A673 (cell line): ENCODE measurements at regions not wholly inside any gene's neighbourhood (a gene's known extent, or its start where the extent isn't known, plus 50 kb on each side); places are given as distances from the start of the nearest gene placed in this dataset.

Experiments used
- BruUV-seq: library from RNA; stranded (reverse); fragments of 400-500 nt; replicated peaks from 2 replicates; lab custom pipeline; 2021; lab: Mats Ljungman, UMichigan
- CTCF ChIA-PET: fragments of 300-600 bp; sonication (Branson Sonifier 250); formaldehyde crosslinking; loops from one replicate; lab custom pipeline; 2022; ENCODE audit warnings: antibody characterized with exemption; lab: Charles Lee
- POLR2A ChIA-PET: fragments of 300-600 bp; sonication (Branson Sonifier 250); formaldehyde crosslinking; loops from one replicate; lab custom pipeline; 2022; ENCODE audit warnings: antibody characterized with exemption; ENCODE audit not compliant: low non-redundant PET; lab: Charles Lee
- DNase-seq: peaks from one replicate; pipeline ENCODE4 v3.0.0-alpha.2; 2015; ENCODE audit warnings: low spot score
- H3K27ac ChIP-seq: fragments of 200-600 bp; sonication (generic); 2 replicates; pipeline ENCODE4 v1.5.1; 2016; ENCODE audit warnings: mixed run types, low read depth, mild to moderate bottlenecking, mixed read lengths, antibody characterized with exemption, low read length; ENCODE audit not compliant: poor library complexity, severe bottlenecking
- H3K27me3 ChIP-seq: fragments of 200-600 bp; sonication (generic); replicated peaks from 2 replicates; pipeline ENCODE4 v1.6.1; 2017; ENCODE audit warnings: mixed run types, low read depth, mild to moderate bottlenecking, mixed read lengths, antibody characterized with exemption, low read length; ENCODE audit not compliant: insufficient read depth, poor library complexity
- H3K36me3 ChIP-seq: fragments of 200-600 bp; sonication (generic); 2 replicates; pipeline ENCODE4 v1.6.1; 2016; ENCODE audit warnings: mixed run types, mild to moderate bottlenecking, mixed read lengths, antibody characterized with exemption, low read length; ENCODE audit not compliant: insufficient read depth, poor library complexity, severe bottlenecking
- H3K4me1 ChIP-seq: fragments of 200-600 bp; sonication (generic); 2 replicates; pipeline ENCODE4 v1.6.1; 2017; ENCODE audit warnings: mixed run types, mild to moderate bottlenecking, mixed read lengths, antibody characterized with exemption, low read length; ENCODE audit not compliant: insufficient read depth, poor library complexity, severe bottlenecking
- H3K4me3 ChIP-seq: fragments of 200-600 bp; sonication (generic); 2 replicates; pipeline ENCODE4 v1.5.1; 2016; ENCODE audit warnings: low read depth, mixed run types, mild to moderate bottlenecking, mixed read lengths, low read length; ENCODE audit not compliant: poor library complexity, severe bottlenecking
- H3K9me3 ChIP-seq: fragments of 200-600 bp; sonication (generic); 2 replicates; pipeline ENCODE4 v1.6.1; 2016; ENCODE audit warnings: mixed run types, low read depth, mild to moderate bottlenecking, mixed read lengths, antibody characterized with exemption, low read length; ENCODE audit not compliant: poor library complexity, severe bottlenecking
- EZH2 ChIP-seq: fragments of 200-600 bp; sonication (generic); IDR thresholded peaks from 2 replicates; pipeline ENCODE4 v1.6.1; 2017; ENCODE audit warnings: borderline replicate concordance, low read depth, mild to moderate bottlenecking, mixed read lengths, antibody characterized with exemption, low read length; ENCODE audit not compliant: poor library complexity, severe bottlenecking
- intact Hi-C: fragments of 100-400 bp; cut with micrococcal nuclease; formaldehyde crosslinking; loops from one replicate; pipeline ENCODE4 v1.10.0; 2022; ENCODE audit not compliant: unreplicated experiment
- TF ChIP-seq, protein P1 (sequence below): fragments of 300-800, 200-600 bp; sonication (generic); conservative IDR thresholded peaks from 2 replicates; pipeline ENCODE4 v1.5.1; 2017; ENCODE audit warnings: low read depth, mild to moderate bottlenecking, antibody characterized with exemption, low read length, moderate library complexity, mixed read lengths

DNA sequence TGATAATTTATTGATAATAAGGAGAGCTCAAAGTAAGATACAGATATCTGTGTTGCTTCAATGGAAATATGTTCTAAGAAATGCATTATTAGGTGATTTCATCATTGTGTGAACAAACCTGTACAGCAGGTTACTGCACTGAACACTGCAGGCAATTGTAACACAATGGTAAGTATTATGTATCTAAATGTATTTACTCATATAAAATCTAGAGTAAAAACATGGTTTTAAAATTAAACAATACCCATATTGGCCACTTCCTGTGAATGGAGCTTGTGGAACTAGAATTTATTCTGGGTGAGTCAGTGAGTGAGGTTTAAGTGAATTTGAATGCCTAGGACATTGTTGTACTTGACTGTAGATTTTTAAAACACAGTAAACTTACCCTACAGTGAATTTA lies 722.9 kb upstream of the RAG2 start:
- intact Hi-C loops: no loop called here
- Histone ChIP-seq H3K27ac (no peak overlapping the region), H3K9me3 (no peaks in the 10 kb centered on the region), H3K4me1 (no peaks in the 10 kb centered on the region), H3K4me3 (no peak overlapping the region), H3K27me3 (no peaks in the 10 kb centered on the region), H3K36me3 (no peaks in the 10 kb centered on the region)
- peak; percentile 19 for DNase-seq
- no TSS peak for BruUV-seq
- TF ChIP-seq EZH2: no peak
- TF ChIP-seq, protein P1, sequence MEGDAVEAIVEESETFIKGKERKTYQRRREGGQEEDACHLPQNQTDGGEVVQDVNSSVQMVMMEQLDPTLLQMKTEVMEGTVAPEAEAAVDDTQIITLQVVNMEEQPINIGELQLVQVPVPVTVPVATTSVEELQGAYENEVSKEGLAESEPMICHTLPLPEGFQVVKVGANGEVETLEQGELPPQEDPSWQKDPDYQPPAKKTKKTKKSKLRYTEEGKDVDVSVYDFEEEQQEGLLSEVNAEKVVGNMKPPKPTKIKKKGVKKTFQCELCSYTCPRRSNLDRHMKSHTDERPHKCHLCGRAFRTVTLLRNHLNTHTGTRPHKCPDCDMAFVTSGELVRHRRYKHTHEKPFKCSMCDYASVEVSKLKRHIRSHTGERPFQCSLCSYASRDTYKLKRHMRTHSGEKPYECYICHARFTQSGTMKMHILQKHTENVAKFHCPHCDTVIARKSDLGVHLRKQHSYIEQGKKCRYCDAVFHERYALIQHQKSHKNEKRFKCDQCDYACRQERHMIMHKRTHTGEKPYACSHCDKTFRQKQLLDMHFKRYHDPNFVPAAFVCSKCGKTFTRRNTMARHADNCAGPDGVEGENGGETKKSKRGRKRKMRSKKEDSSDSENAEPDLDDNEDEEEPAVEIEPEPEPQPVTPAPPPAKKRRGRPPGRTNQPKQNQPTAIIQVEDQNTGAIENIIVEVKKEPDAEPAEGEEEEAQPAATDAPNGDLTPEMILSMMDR: no peak
- CTCF ChIA-PET: no interaction called here
- POLR2A ChIA-PET: no interaction called here

DNA sequence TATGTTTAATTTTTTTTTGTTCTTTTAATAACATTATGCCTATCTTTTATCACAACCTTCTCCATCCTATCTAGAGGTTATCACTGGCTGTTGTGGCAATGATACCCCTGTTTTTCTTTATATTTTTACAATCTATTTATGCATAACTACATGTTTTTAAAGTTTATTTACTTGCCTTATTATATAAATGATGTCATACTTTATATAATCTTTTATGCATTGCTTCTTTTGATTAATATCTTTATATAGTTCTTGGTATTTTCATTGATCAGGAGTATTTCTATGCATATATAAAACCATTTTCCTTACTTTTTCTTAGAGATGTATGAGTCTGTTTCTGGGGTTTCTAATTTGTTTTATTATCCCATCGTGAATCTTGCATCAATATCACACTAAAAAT lies 719.8 kb upstream of the RAG2 start:
- CTCF ChIA-PET: no interaction called here
- H3K27ac ChIP-seq: no peak overlapping the region
- no peaks in the 10 kb centered on the region for H3K4me1 ChIP-seq
- BruUV-seq: no TSS peak
- intact Hi-C loops: no loop called here
- H3K36me3 ChIP-seq: no peaks in the 10 kb centered on the region
- H3K9me3 ChIP-seq: no peaks in the 10 kb centered on the region
- no peak for TF ChIP-seq EZH2
- TF ChIP-seq, protein P1: no peak
- H3K27me3 ChIP-seq: no peaks in the 10 kb centered on the region
- POLR2A ChIA-PET: no interaction called here
- H3K4me3 ChIP-seq: no peak overlapping the region
- no peak for DNase-seq

DNA sequence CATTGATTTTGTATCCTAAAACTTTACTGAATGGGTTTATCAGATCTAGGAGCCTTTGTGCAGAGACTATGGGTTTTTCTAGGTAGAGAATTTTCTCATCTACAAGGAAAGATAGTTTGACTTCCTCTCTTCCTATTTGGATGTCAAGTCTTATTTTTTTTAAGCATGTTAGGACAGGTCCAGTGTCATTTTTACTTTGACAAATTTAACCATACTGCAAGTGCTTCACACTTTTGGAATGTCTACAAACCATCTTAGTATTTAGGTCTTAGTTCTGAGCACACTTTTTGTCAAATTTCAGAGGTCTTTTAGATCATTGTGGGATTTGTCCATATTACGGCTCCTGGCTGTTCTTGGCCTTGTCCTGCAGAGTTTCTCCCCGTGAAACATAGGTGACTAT lies 715.2 kb upstream of the RAG2 start:
- BruUV-seq: no TSS peak
- TF ChIP-seq, protein P1: no peak
- TF ChIP-seq EZH2: no peak
- H3K27ac ChIP-seq: no peak overlapping the region
- peaks cover 7% of the 10 kb centered on the region for H3K9me3 ChIP-seq
- CTCF ChIA-PET: no interaction called here
- no peak overlapping the region for H3K4me3 ChIP-seq
- POLR2A ChIA-PET: no interaction called here
- intact Hi-C loops: no loop called here
- no peaks in the 10 kb centered on the region for H3K36me3 ChIP-seq
- no peaks in the 10 kb centered on the region for H3K4me1 ChIP-seq
- DNase-seq: no peak
- no peaks in the 10 kb centered on the region for H3K27me3 ChIP-seq
